ENCODE measurements at regions not wholly inside any gene's neighbourhood (a gene's known extent, or its start where the extent isn't known, plus 50 kb on each side); places are given as distances from the start of the nearest gene placed in this dataset.

DNA sequence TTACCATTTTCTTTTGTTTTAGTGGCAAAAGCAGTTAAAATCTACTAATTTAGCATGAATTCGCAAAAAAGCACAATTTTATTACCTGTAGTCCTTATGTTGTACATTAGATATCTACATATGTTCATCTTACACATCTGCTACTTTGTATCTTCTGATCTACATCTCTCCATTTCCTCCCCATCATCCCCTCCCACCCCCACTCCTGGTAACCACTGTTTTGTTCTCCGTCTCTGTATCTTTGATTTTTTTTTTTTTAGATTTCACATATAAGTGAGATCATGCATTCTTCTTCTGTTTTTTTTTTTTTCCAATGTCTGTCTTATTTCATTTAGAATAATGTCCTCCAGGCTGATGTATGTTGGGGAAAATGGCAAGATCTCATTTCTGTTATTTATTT, 922.7 kb downstream of the VRK1 start:
- BruUV-seq (replicated peaks): no TSS peak
- no peak for TF ChIP-seq CHD1 (IDR thresholded peaks at IDR 0.05; ENCODE audit: low read depth, low read length)
- TF ChIP-seq RCOR1 (IDR thresholded peaks at IDR 0.05; ENCODE audit: insufficient replicate concordance, low read length): no peak
- TF ChIP-seq, protein P1, sequence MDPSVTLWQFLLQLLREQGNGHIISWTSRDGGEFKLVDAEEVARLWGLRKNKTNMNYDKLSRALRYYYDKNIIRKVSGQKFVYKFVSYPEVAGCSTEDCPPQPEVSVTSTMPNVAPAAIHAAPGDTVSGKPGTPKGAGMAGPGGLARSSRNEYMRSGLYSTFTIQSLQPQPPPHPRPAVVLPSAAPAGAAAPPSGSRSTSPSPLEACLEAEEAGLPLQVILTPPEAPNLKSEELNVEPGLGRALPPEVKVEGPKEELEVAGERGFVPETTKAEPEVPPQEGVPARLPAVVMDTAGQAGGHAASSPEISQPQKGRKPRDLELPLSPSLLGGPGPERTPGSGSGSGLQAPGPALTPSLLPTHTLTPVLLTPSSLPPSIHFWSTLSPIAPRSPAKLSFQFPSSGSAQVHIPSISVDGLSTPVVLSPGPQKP (IDR thresholded peaks at IDR 0.05; ENCODE audit: borderline replicate concordance, low read depth, low read length): no peak
- TF ChIP-seq SMC3 (IDR thresholded peaks at IDR 0.05; ENCODE audit: low read depth, low read length): no peak
- TF ChIP-seq RFX5 (IDR thresholded peaks at IDR 0.05; ENCODE audit: low read depth, low read length): no peak
- TF ChIP-seq, protein P2, sequence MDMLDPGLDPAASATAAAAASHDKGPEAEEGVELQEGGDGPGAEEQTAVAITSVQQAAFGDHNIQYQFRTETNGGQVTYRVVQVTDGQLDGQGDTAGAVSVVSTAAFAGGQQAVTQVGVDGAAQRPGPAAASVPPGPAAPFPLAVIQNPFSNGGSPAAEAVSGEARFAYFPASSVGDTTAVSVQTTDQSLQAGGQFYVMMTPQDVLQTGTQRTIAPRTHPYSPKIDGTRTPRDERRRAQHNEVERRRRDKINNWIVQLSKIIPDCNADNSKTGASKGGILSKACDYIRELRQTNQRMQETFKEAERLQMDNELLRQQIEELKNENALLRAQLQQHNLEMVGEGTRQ (IDR thresholded peaks at IDR 0.05; ENCODE audit: low read depth, low read length): no peak
- TF ChIP-seq, protein P3, sequence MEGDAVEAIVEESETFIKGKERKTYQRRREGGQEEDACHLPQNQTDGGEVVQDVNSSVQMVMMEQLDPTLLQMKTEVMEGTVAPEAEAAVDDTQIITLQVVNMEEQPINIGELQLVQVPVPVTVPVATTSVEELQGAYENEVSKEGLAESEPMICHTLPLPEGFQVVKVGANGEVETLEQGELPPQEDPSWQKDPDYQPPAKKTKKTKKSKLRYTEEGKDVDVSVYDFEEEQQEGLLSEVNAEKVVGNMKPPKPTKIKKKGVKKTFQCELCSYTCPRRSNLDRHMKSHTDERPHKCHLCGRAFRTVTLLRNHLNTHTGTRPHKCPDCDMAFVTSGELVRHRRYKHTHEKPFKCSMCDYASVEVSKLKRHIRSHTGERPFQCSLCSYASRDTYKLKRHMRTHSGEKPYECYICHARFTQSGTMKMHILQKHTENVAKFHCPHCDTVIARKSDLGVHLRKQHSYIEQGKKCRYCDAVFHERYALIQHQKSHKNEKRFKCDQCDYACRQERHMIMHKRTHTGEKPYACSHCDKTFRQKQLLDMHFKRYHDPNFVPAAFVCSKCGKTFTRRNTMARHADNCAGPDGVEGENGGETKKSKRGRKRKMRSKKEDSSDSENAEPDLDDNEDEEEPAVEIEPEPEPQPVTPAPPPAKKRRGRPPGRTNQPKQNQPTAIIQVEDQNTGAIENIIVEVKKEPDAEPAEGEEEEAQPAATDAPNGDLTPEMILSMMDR (conservative IDR thresholded peaks at IDR 0.05; ENCODE audit: low read depth, low read length): no peak
- no peak for TF ChIP-seq MAFK (IDR thresholded peaks at IDR 0.05; ENCODE audit: low read depth, low read length)
- no peak for TF ChIP-seq POLR2A (IDR thresholded peaks at IDR 0.05; ENCODE audit: low read depth, low read length)

More for the DNA sequence above, 922.7 kb downstream of the VRK1 start:
- Histone ChIP-seq H3K27ac (ENCODE audit: insufficient read depth, low read length) (no peak overlapping the region), H3K4me1 (ENCODE audit: control insufficient read depth, insufficient read depth, low read length) (no peaks in the 10 kb centered on the region), H4K5ac (ENCODE audit: low read depth, low read length) (no peak overlapping the region), H2BK120ac (ENCODE audit: low read depth, low read length) (no peak overlapping the region), H3K18ac (ENCODE audit: low read depth, low read length) (no peak overlapping the region), H3K27me3 (ENCODE audit: control insufficient read depth, insufficient read depth, low read length) (no peaks in the 10 kb centered on the region), H2AK5ac (ENCODE audit: low read depth, low read length) (no peak overlapping the region), H3K56ac (ENCODE audit: extremely low read depth, insufficient read depth, low read length) (no peak overlapping the region), H3K9me1 (ENCODE audit: insufficient read depth, low read length) (no peaks in the 10 kb centered on the region), H2AFZ (replicated peaks; ENCODE audit: low read length, poor library complexity) (no peak overlapping the region), H3K9me3 (ENCODE audit: control insufficient read depth, insufficient read depth, low read length) (peaks cover 23% of the 10 kb centered on the region), H4K8ac (ENCODE audit: low read depth in 2 of 2, low read length in 2 of 2) (no peak overlapping the region), H3K9ac (ENCODE audit: low read depth, low read length) (no peak overlapping the region), H2BK5ac (ENCODE audit: low read depth, low read length, poor library complexity, severe bottlenecking) (no peak overlapping the region), H3K79me1 (ENCODE audit: low read depth in 1 of 2, low read length in 2 of 2) (no peaks in the 10 kb centered on the region), H3K36me3 (ENCODE audit: control insufficient read depth, insufficient read depth, low read length) (no peaks in the 10 kb centered on the region), H4K20me1 (ENCODE audit: insufficient read depth, low read length) (no peaks in the 10 kb centered on the region), H3K4me2 (ENCODE audit: low read depth, low read length) (no peak overlapping the region), H3K23ac (ENCODE audit: low read depth, low read length) (no peak overlapping the region), H3K4me3 (ENCODE audit: insufficient read depth, low read depth, low read length) (no peak overlapping the region), H2BK20ac (ENCODE audit: low read depth, low read length) (no peak overlapping the region), H3K14ac (replicated peaks; ENCODE audit: low read depth, low read length) (no peak overlapping the region), H2AK9ac (replicated peaks; ENCODE audit: low read depth, low read length, poor library complexity) (no peak overlapping the region), H3K4ac (ENCODE audit: low read depth, low read length) (no peak overlapping the region), H2BK15ac (ENCODE audit: low read depth, low read length) (no peak overlapping the region), H4K91ac (ENCODE audit: insufficient read depth, low read depth, low read length) (no peak overlapping the region)
- WGBS, 2 experiments (ENCODE audit: extremely low coverage in 2 of 2, insufficient read length in 1 of 2): no CpG with 5 or more reads among the region's 2 CpGs
- intact Hi-C loops (cut with micrococcal nuclease): no loop called here
- ChIA-PET CTCF (interaction anchor here (0.6 kb wide), 1 partner anchor 13 kb away, joined by 4 read pairs; no protein-coding TSS in a partner anchor), POLR2A (ENCODE audit: unreplicated experiment) (no interaction called here)
- in situ Hi-C loops (cut with MboI; ENCODE audit: low sequenced_read_pairs): no loop called here
- DNase-seq: no peak
- ATAC-seq (ENCODE audit: low read depth): no peak
- dilution Hi-C loops (cut with HindIII; ENCODE audit: low sequenced_read_pairs, unreplicated experiment): no loop called here

All from IMR-90 (cell line).